Activated CD8-positive, alpha-beta T cell treated with anti-CD3 and anti-CD28 coated beads, Interleukin-2, amount 10 ng/mL, durations not matched to agents 7 days and 5 days (primary cell): ENCODE measurements at regions not wholly inside any gene's neighbourhood (a gene's known extent, or its start where the extent isn't known, plus 50 kb on each side); places are given as distances from the start of the nearest gene placed in this dataset.
"Not testable (repeated sequence)": the region's sequence is repeated elsewhere in the genome, so short reads cannot be mapped to it uniquely, and the experiment has no call there.

Source experiments
- ATAC-seq: fragments of 150-1000 bp; cut with Tn5 transposase; one replicate; pipeline ENCODE4 v1.10.0; 2021; ENCODE audit warnings: moderate library complexity
- CTCF ChIA-PET: fragments of 350-600 bp; sonication (Branson Sonifier 250); formaldehyde crosslinking; loops from one replicate; lab custom pipeline; 2021; ENCODE audit warnings: antibody characterized with exemption; lab: Charles Lee
- POLR2A ChIA-PET: fragments of 350-600 bp; sonication (Branson Sonifier 250); formaldehyde crosslinking; loops from one replicate; lab custom pipeline; 2021; ENCODE audit warnings: antibody characterized with exemption; lab: Charles Lee
- DNase-seq: peaks from one replicate; pipeline ENCODE4 v3.0.0-alpha.2; 2020
- H3K27ac Mint-ChIP-seq: one replicate; pipeline ENCODE4 v1.8.0; 2021; ENCODE audit warnings: mild to moderate bottlenecking, mixed read lengths
- H3K27me3 Mint-ChIP-seq: one replicate; pipeline ENCODE4 v1.8.0; 2021; ENCODE audit warnings: low read depth, mixed read lengths
- H3K36me3 Mint-ChIP-seq: one replicate; pipeline ENCODE4 v1.8.0; 2021; ENCODE audit warnings: low read depth, mixed read lengths
- H3K4me1 Mint-ChIP-seq: one replicate; pipeline ENCODE4 v1.8.0; 2021; ENCODE audit warnings: low read depth, mixed read lengths
- H3K4me3 Mint-ChIP-seq: one replicate; pipeline ENCODE4 v1.8.0; 2021; ENCODE audit warnings: mild to moderate bottlenecking, mixed read lengths
- H3K9me3 Mint-ChIP-seq: one replicate; pipeline ENCODE4 v1.8.0; 2022; ENCODE audit warnings: mixed read lengths; ENCODE audit not compliant: insufficient read depth

GRCh38 chr4:162871990-162872389 is 294.7 kb downstream of the NAF1 start:
- no peaks in the 10 kb centered on the region for H3K9me3 Mint-ChIP-seq
- no peak overlapping the region for H3K27ac Mint-ChIP-seq
- no peak overlapping the region for H3K4me3 Mint-ChIP-seq
- ATAC-seq (no peak), DNase-seq (no peak)
- H3K4me1 Mint-ChIP-seq = no peaks in the 10 kb centered on the region
- no peaks in the 10 kb centered on the region for H3K36me3 Mint-ChIP-seq
- POLR2A ChIA-PET = no interaction called here
- CTCF ChIA-PET = no interaction called here
- no peaks in the 10 kb centered on the region for H3K27me3 Mint-ChIP-seq

DNA sequence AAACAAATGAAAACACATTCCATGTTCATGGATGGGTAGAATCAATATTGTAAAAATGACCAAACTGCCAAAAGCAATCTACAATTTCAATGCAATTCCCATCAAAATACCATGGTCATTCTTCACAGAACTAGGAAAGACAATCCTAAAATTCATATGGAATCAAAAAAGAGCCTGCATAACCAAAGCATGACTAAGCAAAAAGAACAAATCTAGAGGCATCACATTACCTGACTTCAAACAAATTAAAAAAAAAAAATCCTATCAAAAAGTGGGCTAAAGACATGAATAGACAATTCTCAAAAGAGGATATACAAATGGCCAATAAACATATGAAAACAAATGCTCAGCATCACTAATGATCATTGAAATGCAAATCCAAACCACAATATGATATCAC is 297.5 kb downstream of the NAF1 start:
- H3K36me3 Mint-ChIP-seq = no peaks in the 10 kb centered on the region
- ChIA-PET POLR2A (no interaction called here), CTCF (no interaction called here)
- no peaks in the 10 kb centered on the region for H3K4me1 Mint-ChIP-seq
- no peaks in the 10 kb centered on the region for H3K27me3 Mint-ChIP-seq
- no peaks in the 10 kb centered on the region for H3K9me3 Mint-ChIP-seq
- H3K27ac Mint-ChIP-seq = no peak overlapping the region
- no peak overlapping the region for H3K4me3 Mint-ChIP-seq
- ATAC-seq (no peak), DNase-seq (no peak)

GRCh38 chr4:162866565-162866964 is 300.1 kb downstream of the NAF1 start:
- ATAC-seq (no peak), DNase-seq (no peak)
- CTCF ChIA-PET = no interaction called here
- Mint-ChIP-seq H3K4me3 (no peak overlapping the region), H3K27ac (no peak overlapping the region), H3K9me3 (no peaks in the 10 kb centered on the region), H3K27me3 (no peaks in the 10 kb centered on the region), H3K36me3 (no peaks in the 10 kb centered on the region), H3K4me1 (no peaks in the 10 kb centered on the region)
- POLR2A ChIA-PET = no interaction called here

GRCh38 chr4:162865102-162865501 is 301.6 kb downstream of the NAF1 start:
- Mint-ChIP-seq H3K27me3 (no peaks in the 10 kb centered on the region), H3K4me3 (no peak overlapping the region), H3K4me1 (no peaks in the 10 kb centered on the region), H3K9me3 (no peaks in the 10 kb centered on the region), H3K36me3 (no peaks in the 10 kb centered on the region), H3K27ac (no peak overlapping the region)
- no peak for ATAC-seq
- POLR2A ChIA-PET = no interaction called here
- CTCF ChIA-PET = no interaction called here
- DNase-seq = no peak

- ChIA-PET POLR2A (no interaction called here), CTCF (no interaction called here)
- no peak overlapping the region for H3K4me3 Mint-ChIP-seq
- no peak overlapping the region for H3K27ac Mint-ChIP-seq
- no peaks in the 10 kb centered on the region for H3K4me1 Mint-ChIP-seq
- DNase-seq (no peak), ATAC-seq (no peak)
- H3K9me3 Mint-ChIP-seq = no peaks in the 10 kb centered on the region
- H3K36me3 Mint-ChIP-seq = no peaks in the 10 kb centered on the region
- no peaks in the 10 kb centered on the region for H3K27me3 Mint-ChIP-seq
Measured at GRCh38 chr4:162853788-162854187, 312.9 kb downstream of the NAF1 start.

DNA sequence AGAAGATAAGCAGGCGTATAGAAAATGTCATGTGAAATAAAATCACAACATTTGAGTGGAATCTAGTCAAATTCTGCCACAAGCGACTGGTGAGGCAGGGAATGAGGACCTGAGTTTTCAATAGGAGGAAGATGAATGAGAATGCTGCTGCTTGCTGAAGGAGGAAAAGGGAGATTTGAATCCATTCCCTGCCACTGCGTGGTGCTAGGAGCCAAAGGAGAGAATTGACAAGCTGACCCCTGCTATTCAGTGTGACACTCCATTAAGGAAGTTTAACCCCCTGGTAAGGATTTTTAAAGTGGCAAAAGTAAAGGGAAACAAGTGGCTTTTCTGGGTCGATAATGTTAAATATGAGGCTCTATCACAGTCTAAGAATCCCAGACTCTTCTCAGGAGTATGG is 314.0 kb downstream of the NAF1 start:
- ChIA-PET POLR2A (no interaction called here), CTCF (no interaction called here)
- no peak overlapping the region for H3K27ac Mint-ChIP-seq
- no peak for ATAC-seq
- no peak for DNase-seq
- no peaks in the 10 kb centered on the region for H3K4me1 Mint-ChIP-seq
- no peak overlapping the region for H3K4me3 Mint-ChIP-seq
- H3K27me3 Mint-ChIP-seq = no peaks in the 10 kb centered on the region
- no peaks in the 10 kb centered on the region for H3K9me3 Mint-ChIP-seq
- H3K36me3 Mint-ChIP-seq = no peaks in the 10 kb centered on the region

GRCh38 chr4:162851241-162851758 is 315.4 kb downstream of the NAF1 start:
- H3K27ac Mint-ChIP-seq, H3K27me3 Mint-ChIP-seq, H3K36me3 Mint-ChIP-seq, DNase-seq, H3K4me3 Mint-ChIP-seq, H3K9me3 Mint-ChIP-seq, ATAC-seq, POLR2A ChIA-PET, CTCF ChIA-PET, H3K4me1 Mint-ChIP-seq: not testable (repeated sequence)

- DNase-seq (no peak), ATAC-seq (no peak)
- Mint-ChIP-seq H3K36me3 (no peaks in the 10 kb centered on the region), H3K4me3 (no peak overlapping the region), H3K27me3 (no peaks in the 10 kb centered on the region), H3K27ac (no peak overlapping the region), H3K4me1 (no peaks in the 10 kb centered on the region), H3K9me3 (no peaks in the 10 kb centered on the region)
- ChIA-PET POLR2A (interaction anchor here (0.6 kb wide), 1 partner anchor 56 kb away, joined by 3 read pairs; no protein-coding TSS in a partner anchor), CTCF (no interaction called here)
Measured at GRCh38 chr4:162849937-162850336, 316.8 kb downstream of the NAF1 start.

GRCh38 chr4:162847945-162848549 is 318.6 kb downstream of the NAF1 start:
- DNase-seq = no peak
- H3K36me3 Mint-ChIP-seq = no peaks in the 10 kb centered on the region

GRCh38 chr4:162841753-162842152 is 324.9 kb downstream of the NAF1 start:
- POLR2A ChIA-PET = no interaction called here
- H3K4me3 Mint-ChIP-seq = no peak overlapping the region
- CTCF ChIA-PET = no interaction called here
- no peak for ATAC-seq
- no peak overlapping the region for H3K27ac Mint-ChIP-seq
- no peaks in the 10 kb centered on the region for H3K36me3 Mint-ChIP-seq
- no peaks in the 10 kb centered on the region for H3K4me1 Mint-ChIP-seq
- DNase-seq = no peak
- H3K27me3 Mint-ChIP-seq = no peaks in the 10 kb centered on the region
- no peaks in the 10 kb centered on the region for H3K9me3 Mint-ChIP-seq

More at GRCh38 chr4:162847945-162848549, 318.6 kb downstream of the NAF1 start:
- Mint-ChIP-seq H3K4me3 (no peak overlapping the region), H3K9me3 (no peaks in the 10 kb centered on the region), H3K27ac (no peak overlapping the region), H3K27me3 (no peaks in the 10 kb centered on the region), H3K4me1 (no peaks in the 10 kb centered on the region)
- CTCF ChIA-PET = no interaction called here
- POLR2A ChIA-PET = no interaction called here
- no peak for ATAC-seq

DNA sequence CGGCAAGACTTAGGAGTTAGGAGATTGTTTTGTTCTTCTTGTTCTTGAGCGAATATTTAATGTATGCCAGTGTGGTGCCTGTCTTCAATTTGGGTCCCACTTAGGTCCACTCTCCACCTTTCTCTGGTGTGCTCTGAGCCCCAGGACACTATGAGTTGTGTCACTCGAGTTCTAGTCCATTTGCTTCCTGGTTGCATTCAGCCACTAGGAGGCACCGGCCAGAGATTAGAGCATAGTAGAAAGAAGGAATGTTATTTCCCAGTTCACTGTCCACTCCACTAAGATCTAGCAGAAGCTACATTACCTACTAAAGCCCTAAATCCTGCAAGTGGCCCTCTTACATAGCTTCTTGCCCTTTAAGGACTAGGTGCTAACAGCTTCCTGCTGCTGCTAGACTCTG is 326.9 kb downstream of the NAF1 start:
- POLR2A ChIA-PET = no interaction called here
- CTCF ChIA-PET = no interaction called here
- DNase-seq = no peak
- no peak for ATAC-seq
- H3K36me3 Mint-ChIP-seq = no peaks in the 10 kb centered on the region
- H3K27ac Mint-ChIP-seq = no peak overlapping the region
- no peaks in the 10 kb centered on the region for H3K9me3 Mint-ChIP-seq
- H3K4me3 Mint-ChIP-seq = no peak overlapping the region
- no peaks in the 10 kb centered on the region for H3K4me1 Mint-ChIP-seq
- H3K27me3 Mint-ChIP-seq = no peaks in the 10 kb centered on the region

- Mint-ChIP-seq H3K4me1 (no peaks in the 10 kb centered on the region), H3K27ac (no peak overlapping the region), H3K4me3 (no peak overlapping the region), H3K36me3 (no peaks in the 10 kb centered on the region), H3K27me3 (no peaks in the 10 kb centered on the region), H3K9me3 (no peaks in the 10 kb centered on the region)
- DNase-seq (no peak), ATAC-seq (no peak)
- ChIA-PET CTCF (no interaction called here), POLR2A (no interaction called here)
Measured at GRCh38 chr4:162838671-162839070, 328.0 kb downstream of the NAF1 start.

- H3K9me3 Mint-ChIP-seq = no peaks in the 10 kb centered on the region
- POLR2A ChIA-PET = no interaction called here
Measured at GRCh38 chr4:162837679-162838078, 329.0 kb downstream of the NAF1 start.

More at GRCh38 chr4:162837679-162838078, 329.0 kb downstream of the NAF1 start:
- CTCF ChIA-PET = no interaction called here
- Mint-ChIP-seq H3K27ac (no peak overlapping the region), H3K36me3 (no peaks in the 10 kb centered on the region), H3K4me1 (no peaks in the 10 kb centered on the region), H3K4me3 (no peak overlapping the region), H3K27me3 (no peaks in the 10 kb centered on the region)
- ATAC-seq (no peak), DNase-seq (no peak)
